ENCODE measurements at regions not wholly inside any gene's neighbourhood (a gene's known extent, or its start where the extent isn't known, plus 50 kb on each side); places are given as distances from the start of the nearest gene placed in this dataset.

GRCh38 chrX:25344161-25344936 lies 328.6 kb upstream of the ARX start:
- Mint-ChIP-seq H3K27ac (no peak overlapping the region), H3K4me1 (no peaks in the 10 kb centered on the region), H3K9me3 (peaks cover 10% of the 10 kb centered on the region), H3K27me3 (ENCODE audit: low read depth) (no peaks in the 10 kb centered on the region; the same call in 1 of the 2 replicates), H3K36me3 (no peaks in the 10 kb centered on the region), H3K4me3 (no peak overlapping the region)
- TF ChIP-seq TEAD4 (CRISPR knock-in tag; IDR thresholded peaks at IDR 0.05) (no peak), USF1 (CRISPR knock-in tag; IDR thresholded peaks at IDR 0.05) (no peak), ZNF281 (CRISPR knock-in tag; IDR thresholded peaks at IDR 0.05) (no peak), IRF2 (CRISPR knock-in tag; IDR thresholded peaks at IDR 0.05; ENCODE audit: borderline replicate concordance, low read depth) (no peak), ATF2 (CRISPR knock-in tag; IDR thresholded peaks at IDR 0.05; ENCODE audit: borderline replicate concordance, low read depth) (no peak), JAZF1 (CRISPR knock-in tag; IDR thresholded peaks at IDR 0.05) (no peak)
- CTCF ChIA-PET = no interaction called here
- DNase-seq (ENCODE audit: low spot score) (no peak), ATAC-seq (no peak)
- POLR2A ChIA-PET = no interaction called here

- Mint-ChIP-seq H3K4me1 (no peaks in the 10 kb centered on the region), H3K36me3 (no peaks in the 10 kb centered on the region), H3K9me3 (peaks cover 10% of the 10 kb centered on the region), H3K4me3 (no peak overlapping the region), H3K27ac (no peak overlapping the region), H3K27me3 (ENCODE audit: low read depth) (no peaks in the 10 kb centered on the region; the same call in 1 of the 2 replicates)
- TF ChIP-seq ATF2 (CRISPR knock-in tag; IDR thresholded peaks at IDR 0.05; ENCODE audit: borderline replicate concordance, low read depth) = no peak
- TF ChIP-seq OVOL2 (CRISPR knock-in tag; IDR thresholded peaks at IDR 0.05; ENCODE audit: borderline replicate concordance) = no peak
- no peak for TF ChIP-seq ZNF263 (CRISPR knock-in tag; IDR thresholded peaks at IDR 0.05; ENCODE audit: low read depth)
- no peak for TF ChIP-seq NFYB (CRISPR knock-in tag; conservative IDR thresholded peaks at IDR 0.05; ENCODE audit: low read depth)
- no peak for TF ChIP-seq ZNF423 (CRISPR knock-in tag; IDR thresholded peaks at IDR 0.05)
- no peak for TF ChIP-seq ZNF416 (CRISPR knock-in tag; IDR thresholded peaks at IDR 0.05)
- TF ChIP-seq CREM (CRISPR knock-in tag; IDR thresholded peaks at IDR 0.05) = no peak
- TF ChIP-seq ZNF425 (CRISPR knock-in tag; conservative IDR thresholded peaks at IDR 0.05) = no peak
- TF ChIP-seq NFE2L1 (CRISPR knock-in tag; IDR thresholded peaks at IDR 0.05) = no peak
- TF ChIP-seq FOXK1 (CRISPR knock-in tag; IDR thresholded peaks at IDR 0.05) = no peak
- TF ChIP-seq SOX15 (CRISPR knock-in tag; IDR thresholded peaks at IDR 0.05) = no peak
- TF ChIP-seq E2F4 (CRISPR knock-in tag; IDR thresholded peaks at IDR 0.05; ENCODE audit: borderline replicate concordance, low read depth) = no peak
- TF ChIP-seq CREB1 (CRISPR knock-in tag; IDR thresholded peaks at IDR 0.05) = no peak
- no peak for TF ChIP-seq ESRRA (CRISPR knock-in tag; IDR thresholded peaks at IDR 0.05; ENCODE audit: borderline replicate concordance)
- TF ChIP-seq TEAD4 (CRISPR knock-in tag; IDR thresholded peaks at IDR 0.05) = no peak
- no peak for TF ChIP-seq ATF1 (CRISPR knock-in tag; IDR thresholded peaks at IDR 0.05)
- ChIA-PET POLR2A (no interaction called here), CTCF (no interaction called here)
- ATAC-seq (peak; percentile 47; the same call in 1 of the 2 replicates), DNase-seq (ENCODE audit: low spot score) (no peak)
Observed at GRCh38 chrX:25343060-25343459, 327.3 kb upstream of the ARX start.

Measured in WTC11 (cell line).